Gastrocnemius medialis (tissue), 4 donors: ENCODE measurements at regions not wholly inside any gene's neighbourhood (a gene's known extent, or its start where the extent isn't known, plus 50 kb on each side); places are given as distances from the start of the nearest gene placed in this dataset.

Experiments used
- ATAC-seq, 2 donors: fragments of 150-250 bp; one replicate each; pipeline ENCODE4 v1.9.1; 2016
- DNase-seq, 2 donors: peaks; one replicate each; pipeline ENCODE4 v3.0.0-alpha.2; 2019
- H3K27ac ChIP-seq, 4 donors: fragments of 200-600 bp; sonication (generic); 1 replicate in 1 of 4; 2 replicates in 3 of 4; pipeline ENCODE4 v1.5.1; 2016 to 2018; ENCODE audit warnings: mild to moderate bottlenecking in 2 of 4, moderate library complexity in 1 of 4
- H3K27me3 ChIP-seq, 3 donors: fragments of 200-600 bp; sonication (generic) in 2 of 3; 1 replicate in 1 of 3; 2 replicates in 2 of 3; pipeline versions ENCODE4 v1.5.1 to v1.6.0; 2016 to 2019; ENCODE audit warnings: mild to moderate bottlenecking in 1 of 3, moderate library complexity in 1 of 3
- H3K36me3 ChIP-seq, 2 donors: fragments of 200-600 bp; sonication (generic) in 1 of 2; one replicate each; pipeline ENCODE4 v1.5.1; 2017 to 2018
- H3K4me1 ChIP-seq, 2 donors: fragments of 200-600 bp; sonication (generic) in 1 of 2; one replicate each; pipeline ENCODE4 v1.5.1; 2016 to 2017; ENCODE audit warnings: mild to moderate bottlenecking in 2 of 2
- H3K4me3 ChIP-seq, 4 donors: fragments of 200-600 bp; sonication (generic) in 3 of 4; 1 replicate in 1 of 4; 2 replicates in 3 of 4; pipeline ENCODE4 v1.5.1; 2016 to 2019; ENCODE audit warnings: mild to moderate bottlenecking in 2 of 4
- H3K9me3 ChIP-seq, 3 donors: fragments of 200-600 bp; sonication (generic) in 2 of 3; 1 replicate in 1 of 3; 2 replicates in 2 of 3; pipeline ENCODE4 v1.5.1; 2016 to 2019
- CTCF ChIP-seq, 5 experiments: fragments of 450-650 bp in 3 of 5; fragments of 200-600 bp in 2 of 5; sonication (generic) in 2 of 5; IDR thresholded peaks in 4 of 5; conservative IDR thresholded peaks in 1 of 5; 1 replicate in 4 of 5; 2 replicates in 1 of 5; pipeline ENCODE4 v1.5.1; 2016 to 2019; ENCODE audit warnings: antibody characterized with exemption in 5 of 5, mild to moderate bottlenecking in 3 of 5, moderate library complexity in 3 of 5
- POLR2A ChIP-seq, 2 donors: fragments of 450-650 bp; IDR thresholded peaks; one replicate each; pipeline ENCODE4 v1.6.1; 2017; ENCODE audit warnings: antibody characterized with exemption in 2 of 2, mild to moderate bottlenecking in 2 of 2, moderate library complexity in 2 of 2
- in situ Hi-C, 4 donors: fragments of 200-750 bp; cut with MboI; loops; one replicate each; pipeline versions ENCODE4 v1.15.0 to v1.8.0; 2017; ENCODE audit warnings: low sequenced_read_pairs in 4 of 4
- intact Hi-C: fragments of 100-400 bp; cut with DNase I; formaldehyde crosslinking; loops from one replicate; pipeline ENCODE4 v1.15.1; 2023; ENCODE audit warnings: low total_unique reads

- intact Hi-C loops = no loop called here
- Histone ChIP-seq H3K27me3 (no peaks in the 10 kb centered on the region), H3K4me1 (no peaks in the 10 kb centered on the region), H3K27ac (no peak overlapping the region), H3K9me3 (no peaks in the 10 kb centered on the region), H3K36me3 (no peaks in the 10 kb centered on the region), H3K4me3 (no peak overlapping the region)
- in situ Hi-C loops = no loop called here
- TF ChIP-seq CTCF (IDR thresholded peaks at IDR 0.05 in 4 of 5, conservative IDR thresholded peaks at IDR 0.05 in 1 of 5) (no peak), POLR2A (IDR thresholded peaks at IDR 0.05) (no peak)
- ATAC-seq (no peak), DNase-seq (no peak)
These were observed 148.7 kb downstream of the SOX4 start for GRCh38 chr6:21742238-21742660.

DNA sequence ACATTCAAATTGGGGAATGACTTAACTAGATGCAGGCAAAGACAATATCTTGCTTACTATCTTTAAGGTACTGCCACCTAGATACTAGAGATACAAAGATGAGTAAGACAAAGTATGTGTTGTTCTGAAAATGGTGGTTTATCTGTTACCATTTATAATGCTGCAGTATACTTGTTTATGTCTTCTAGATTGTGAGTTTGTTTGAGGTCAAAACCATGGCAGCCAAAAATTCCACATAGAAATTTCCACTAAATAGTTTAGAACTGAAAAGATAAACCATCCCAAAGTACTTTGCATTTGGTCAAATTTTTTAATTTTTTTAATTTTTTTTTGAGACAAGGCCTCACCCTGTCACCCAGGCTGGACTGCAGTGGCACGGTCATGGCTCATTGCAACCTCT is 150.8 kb downstream of the SOX4 start:
- no peak overlapping the region for H3K4me3 ChIP-seq
- no peak for DNase-seq
- in situ Hi-C loops (no loop called here), intact Hi-C loops (no loop called here)
- no peak overlapping the region for H3K27ac ChIP-seq
- H3K4me1 ChIP-seq = no peaks in the 10 kb centered on the region
- H3K9me3 ChIP-seq = no peaks in the 10 kb centered on the region
- H3K36me3 ChIP-seq = no peaks in the 10 kb centered on the region
- no peaks in the 10 kb centered on the region for H3K27me3 ChIP-seq
- TF ChIP-seq POLR2A (IDR thresholded peaks at IDR 0.05) (no peak), CTCF (IDR thresholded peaks at IDR 0.05 in 4 of 5, conservative IDR thresholded peaks at IDR 0.05 in 1 of 5) (no peak)
- no peak for ATAC-seq

DNA sequence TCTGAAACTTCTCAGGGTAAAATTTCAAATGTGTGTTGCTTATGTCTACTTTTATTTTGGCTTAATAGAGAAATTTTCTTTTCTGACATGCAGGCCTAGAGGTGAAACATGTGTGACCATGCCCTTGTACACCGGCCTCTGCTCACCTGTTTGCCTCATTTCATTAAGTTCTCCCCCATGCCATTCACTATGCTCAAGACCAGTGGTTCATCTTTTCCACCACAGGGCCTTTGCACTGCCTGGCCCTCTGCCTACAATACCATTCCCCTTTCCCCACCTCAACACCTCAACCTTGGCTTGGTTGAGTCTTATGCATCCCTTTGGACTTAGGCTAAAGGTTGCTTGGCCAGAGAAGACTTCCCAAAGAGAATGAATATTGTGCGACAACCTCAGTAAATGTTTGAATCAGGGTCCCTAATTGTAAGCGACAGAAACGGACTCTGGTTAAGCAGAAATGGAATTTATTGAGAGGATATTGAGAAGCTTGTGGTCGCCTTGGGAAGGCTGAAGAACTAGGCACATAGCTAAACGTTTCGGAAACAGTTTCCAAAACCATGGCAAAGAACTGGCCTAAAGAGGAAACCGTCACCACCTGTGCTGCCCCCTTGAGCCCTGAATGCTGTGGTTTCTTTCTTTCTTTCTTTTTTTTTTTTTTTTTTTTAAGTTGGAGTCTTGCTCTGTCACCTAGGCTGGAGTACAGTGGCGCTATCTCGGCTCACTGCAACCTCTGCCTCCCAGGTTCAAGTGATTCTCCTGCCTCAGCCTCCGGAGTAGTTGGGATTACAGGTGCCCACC is 152.2 kb downstream of the SOX4 start:
- H3K27me3 ChIP-seq = no peaks in the 10 kb centered on the region
- no peaks in the 10 kb centered on the region for H3K4me1 ChIP-seq
- ATAC-seq = no peak
- no peaks in the 10 kb centered on the region for H3K36me3 ChIP-seq
- DNase-seq = no peak
- TF ChIP-seq POLR2A (IDR thresholded peaks at IDR 0.05) (no peak), CTCF (IDR thresholded peaks at IDR 0.05 in 4 of 5, conservative IDR thresholded peaks at IDR 0.05 in 1 of 5) (no peak)
- no peaks in the 10 kb centered on the region for H3K9me3 ChIP-seq
- no peak overlapping the region for H3K27ac ChIP-seq
- intact Hi-C loops = no loop called here
- in situ Hi-C loops = no loop called here
- no peak overlapping the region for H3K4me3 ChIP-seq

- no peaks in the 10 kb centered on the region for H3K4me1 ChIP-seq
- ATAC-seq = no peak
These were observed 153.9 kb downstream of the SOX4 start for GRCh38 chr6:21747441-21747840.

More at GRCh38 chr6:21747441-21747840, 153.9 kb downstream of the SOX4 start:
- in situ Hi-C loops = no loop called here
- Histone ChIP-seq H3K4me3 (no peak overlapping the region), H3K9me3 (no peaks in the 10 kb centered on the region), H3K27ac (no peak overlapping the region), H3K27me3 (no peaks in the 10 kb centered on the region), H3K36me3 (no peaks in the 10 kb centered on the region)
- DNase-seq = no peak
- intact Hi-C loops = no loop called here
- TF ChIP-seq CTCF (IDR thresholded peaks at IDR 0.05 in 4 of 5, conservative IDR thresholded peaks at IDR 0.05 in 1 of 5) (no peak), POLR2A (IDR thresholded peaks at IDR 0.05) (no peak)
